ENCODE measurements at regions not wholly inside any gene's neighbourhood (a gene's known extent, or its start where the extent isn't known, plus 50 kb on each side); places are given as distances from the start of the nearest gene placed in this dataset.

DNA sequence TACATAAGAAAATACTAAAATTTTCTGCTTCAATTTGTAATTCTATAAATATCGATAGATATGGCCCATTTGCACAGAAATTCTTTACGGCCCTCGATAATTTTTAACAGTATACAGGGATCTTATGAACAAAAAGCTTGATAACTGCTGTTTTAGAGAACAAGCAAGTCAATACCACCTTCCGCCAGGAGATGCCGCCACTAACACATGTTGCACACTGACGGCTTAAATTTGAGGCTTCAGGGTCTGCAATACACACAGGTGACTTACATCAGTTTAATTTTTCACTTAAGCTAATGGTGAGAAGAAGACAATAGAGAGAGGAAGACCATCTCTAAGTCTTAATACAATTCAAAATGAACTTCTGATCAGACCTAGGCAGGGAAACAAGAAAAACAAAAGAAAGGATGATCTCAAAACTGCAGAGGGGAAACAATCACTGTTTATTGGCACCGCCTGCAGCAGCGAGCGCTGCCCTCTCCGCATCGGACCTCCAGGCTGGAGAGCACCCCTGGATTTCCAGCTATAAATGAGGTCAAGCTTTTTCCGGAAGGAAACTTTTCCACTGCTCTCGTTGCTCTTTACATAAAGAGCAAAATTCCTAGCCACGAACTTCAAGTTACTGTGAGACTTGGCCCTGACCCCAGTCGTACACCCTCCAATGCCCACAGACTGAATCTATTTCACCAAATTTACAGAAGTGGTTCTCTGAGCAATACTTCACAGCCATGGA is 53.9 kb downstream of the OTOR start:
- DNase-seq (ENCODE audit: low read depth) = peak; percentile 53
- TF ChIP-seq, protein P1, sequence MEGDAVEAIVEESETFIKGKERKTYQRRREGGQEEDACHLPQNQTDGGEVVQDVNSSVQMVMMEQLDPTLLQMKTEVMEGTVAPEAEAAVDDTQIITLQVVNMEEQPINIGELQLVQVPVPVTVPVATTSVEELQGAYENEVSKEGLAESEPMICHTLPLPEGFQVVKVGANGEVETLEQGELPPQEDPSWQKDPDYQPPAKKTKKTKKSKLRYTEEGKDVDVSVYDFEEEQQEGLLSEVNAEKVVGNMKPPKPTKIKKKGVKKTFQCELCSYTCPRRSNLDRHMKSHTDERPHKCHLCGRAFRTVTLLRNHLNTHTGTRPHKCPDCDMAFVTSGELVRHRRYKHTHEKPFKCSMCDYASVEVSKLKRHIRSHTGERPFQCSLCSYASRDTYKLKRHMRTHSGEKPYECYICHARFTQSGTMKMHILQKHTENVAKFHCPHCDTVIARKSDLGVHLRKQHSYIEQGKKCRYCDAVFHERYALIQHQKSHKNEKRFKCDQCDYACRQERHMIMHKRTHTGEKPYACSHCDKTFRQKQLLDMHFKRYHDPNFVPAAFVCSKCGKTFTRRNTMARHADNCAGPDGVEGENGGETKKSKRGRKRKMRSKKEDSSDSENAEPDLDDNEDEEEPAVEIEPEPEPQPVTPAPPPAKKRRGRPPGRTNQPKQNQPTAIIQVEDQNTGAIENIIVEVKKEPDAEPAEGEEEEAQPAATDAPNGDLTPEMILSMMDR (conservative IDR thresholded peaks at IDR 0.05; ENCODE audit: low read length) = peak; percentile 98
- no peak overlapping the region for H3K4me3 ChIP-seq (ENCODE audit: low read length)

GRCh38 chr20:16802652-16802935 is 54.4 kb downstream of the OTOR start:
- TF ChIP-seq, protein P1 (conservative IDR thresholded peaks at IDR 0.05; ENCODE audit: low read length) = no peak
- H3K4me3 ChIP-seq (ENCODE audit: low read length) = no peak overlapping the region
- DNase-seq (ENCODE audit: low read depth) = no peak

DNA sequence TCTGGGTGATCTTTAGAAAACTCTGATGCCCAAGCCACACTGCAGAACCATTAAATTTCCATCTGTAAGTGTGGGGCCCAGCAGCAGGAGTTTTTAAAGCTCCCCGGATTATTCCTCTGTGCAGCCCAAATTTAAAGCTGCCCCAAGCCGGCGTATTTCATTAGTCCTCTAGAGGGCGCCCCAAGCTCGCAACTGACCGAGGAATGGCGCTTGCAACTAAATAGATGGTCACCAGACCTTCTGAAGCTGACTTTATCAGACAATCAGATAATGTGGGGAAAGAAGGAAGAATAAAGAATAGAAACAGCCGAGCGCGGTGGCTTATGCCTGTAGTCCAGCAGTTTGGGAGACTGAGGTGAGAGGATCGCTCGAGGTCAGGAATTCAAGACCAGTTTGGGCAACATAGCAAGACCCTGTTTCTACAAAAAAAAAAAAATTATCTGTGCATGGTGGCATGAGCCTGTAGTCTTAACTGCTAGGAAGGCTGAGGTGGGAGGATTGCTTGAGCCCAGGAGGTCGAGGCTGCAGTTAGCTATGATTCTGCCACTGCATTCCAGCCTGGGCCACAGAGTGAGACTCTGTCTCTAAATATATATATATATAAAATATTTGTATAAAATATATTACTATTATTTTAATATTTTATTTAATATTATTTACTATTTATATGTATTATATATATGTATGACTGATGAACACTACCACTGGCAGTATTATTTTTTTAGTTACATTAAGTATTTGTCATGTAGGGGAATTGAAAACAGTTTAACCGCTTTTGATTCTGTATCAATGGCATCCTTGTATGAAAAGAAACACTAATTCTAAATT is 56.0 kb downstream of the OTOR start:
- H3K4me3 ChIP-seq (ENCODE audit: low read length) = no peak overlapping the region
- DNase-seq (ENCODE audit: low read depth) = peak; percentile 55
- TF ChIP-seq, protein P1 (conservative IDR thresholded peaks at IDR 0.05; ENCODE audit: low read length) = peak; percentile 83

DNA sequence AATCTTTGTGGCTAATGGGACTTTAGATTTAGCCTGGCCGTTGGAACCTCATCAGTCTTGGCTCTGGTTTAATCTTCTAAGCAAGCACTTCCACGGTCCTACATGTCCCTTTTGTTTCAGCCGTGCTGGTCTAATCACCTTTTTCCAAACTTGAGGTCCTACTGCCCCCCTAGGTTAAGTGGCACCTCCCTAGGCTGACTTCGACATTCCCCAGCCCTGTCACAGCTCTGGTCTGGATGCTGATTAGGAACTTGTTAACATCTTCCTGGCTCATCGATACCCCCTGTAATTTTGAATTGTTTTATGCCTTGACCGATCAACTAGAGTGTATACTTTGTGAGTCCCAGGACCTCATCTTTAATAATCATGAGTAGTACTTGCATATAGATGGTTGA is 56.6 kb downstream of the OTOR start:
- no peak overlapping the region for H3K4me3 ChIP-seq (ENCODE audit: low read length)
- TF ChIP-seq, protein P1 (conservative IDR thresholded peaks at IDR 0.05; ENCODE audit: low read length) = no peak
- DNase-seq (ENCODE audit: low read depth) = no peak

- DNase-seq (ENCODE audit: low read depth) = no peak
- TF ChIP-seq, protein P1 (conservative IDR thresholded peaks at IDR 0.05; ENCODE audit: low read length) = no peak
Observed at GRCh38 chr20:16806061-16806460, 57.9 kb downstream of the OTOR start.

DNA sequence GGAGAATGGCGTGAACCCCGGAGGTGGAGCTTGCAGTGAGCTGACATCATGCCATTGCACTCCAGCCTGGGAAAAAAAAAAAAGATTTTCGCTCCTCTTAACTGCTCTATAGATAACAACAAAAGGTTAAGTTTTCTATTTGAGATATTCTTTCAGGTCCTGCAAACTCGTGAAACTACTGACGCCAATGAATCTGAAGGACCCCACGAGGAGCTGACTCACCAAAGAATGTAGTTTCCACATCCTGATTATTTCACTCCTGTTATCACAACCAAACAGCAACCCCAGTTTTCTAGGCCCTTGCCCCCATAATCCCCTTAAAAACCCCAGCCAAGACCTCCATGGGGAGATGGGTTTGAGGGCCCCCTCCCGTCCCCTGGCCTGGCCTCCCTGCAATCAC is 58.7 kb downstream of the OTOR start:
- DNase-seq (ENCODE audit: low read depth) = no peak
- TF ChIP-seq, protein P1 (conservative IDR thresholded peaks at IDR 0.05; ENCODE audit: low read length) = no peak
- no peak overlapping the region for H3K4me3 ChIP-seq (ENCODE audit: low read length)

More at GRCh38 chr20:16806061-16806460, 57.9 kb downstream of the OTOR start:
- H3K4me3 ChIP-seq (ENCODE audit: low read length) = no peak overlapping the region

DNA sequence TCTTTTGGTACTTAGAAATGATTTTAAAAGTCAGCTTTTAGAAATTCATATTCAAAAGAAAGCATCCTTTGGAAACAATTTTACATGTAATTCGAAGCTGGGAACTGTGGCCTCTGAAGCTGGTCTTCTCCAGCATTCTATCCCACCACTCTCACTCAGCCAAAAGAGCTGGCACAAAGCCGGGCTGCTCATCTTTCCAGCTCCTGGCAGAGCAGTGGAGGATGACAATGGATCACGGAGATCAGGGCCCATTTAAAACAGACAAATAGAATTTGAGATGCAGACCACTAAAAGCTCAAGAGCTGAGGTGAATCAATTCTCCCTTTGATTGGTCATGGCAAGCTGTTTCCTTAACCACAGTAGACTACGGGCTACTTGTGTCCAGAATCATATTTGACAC is 60.6 kb downstream of the OTOR start:
- H3K4me3 ChIP-seq (ENCODE audit: low read length) = no peak overlapping the region
- TF ChIP-seq, protein P1 (conservative IDR thresholded peaks at IDR 0.05; ENCODE audit: low read length) = no peak
- no peak for DNase-seq (ENCODE audit: low read depth)
